ENCODE measurements at regions not wholly inside any gene's neighbourhood (a gene's known extent, or its start where the extent isn't known, plus 50 kb on each side); places are given as distances from the start of the nearest gene placed in this dataset.

DNA sequence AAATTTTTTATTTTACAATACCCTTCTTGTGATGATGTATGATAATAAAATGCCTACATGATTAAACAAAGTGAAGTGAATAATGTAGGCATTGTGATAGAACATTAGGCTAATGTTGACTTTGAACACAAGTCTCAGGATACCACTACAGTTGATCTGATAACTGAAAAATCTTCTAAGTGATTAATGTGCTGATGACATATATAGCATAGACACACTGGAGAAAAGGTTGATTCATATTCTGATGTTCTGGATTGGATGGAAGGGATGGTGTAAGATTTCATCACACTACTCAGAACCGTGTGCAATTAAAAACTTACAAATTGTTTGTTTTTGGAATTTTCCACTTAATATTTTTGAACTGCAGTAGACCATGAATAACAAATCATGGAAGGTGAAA is 738.5 kb downstream of the TECRL start:
- TF ChIP-seq, protein P1, sequence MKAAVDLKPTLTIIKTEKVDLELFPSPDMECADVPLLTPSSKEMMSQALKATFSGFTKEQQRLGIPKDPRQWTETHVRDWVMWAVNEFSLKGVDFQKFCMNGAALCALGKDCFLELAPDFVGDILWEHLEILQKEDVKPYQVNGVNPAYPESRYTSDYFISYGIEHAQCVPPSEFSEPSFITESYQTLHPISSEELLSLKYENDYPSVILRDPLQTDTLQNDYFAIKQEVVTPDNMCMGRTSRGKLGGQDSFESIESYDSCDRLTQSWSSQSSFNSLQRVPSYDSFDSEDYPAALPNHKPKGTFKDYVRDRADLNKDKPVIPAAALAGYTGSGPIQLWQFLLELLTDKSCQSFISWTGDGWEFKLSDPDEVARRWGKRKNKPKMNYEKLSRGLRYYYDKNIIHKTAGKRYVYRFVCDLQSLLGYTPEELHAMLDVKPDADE (IDR thresholded peaks at IDR 0.05) = no peak
- TF ChIP-seq POLR2AphosphoS5 (IDR thresholded peaks at IDR 0.05; ENCODE audit: low read depth) = no peak
- TF ChIP-seq, protein P2, sequence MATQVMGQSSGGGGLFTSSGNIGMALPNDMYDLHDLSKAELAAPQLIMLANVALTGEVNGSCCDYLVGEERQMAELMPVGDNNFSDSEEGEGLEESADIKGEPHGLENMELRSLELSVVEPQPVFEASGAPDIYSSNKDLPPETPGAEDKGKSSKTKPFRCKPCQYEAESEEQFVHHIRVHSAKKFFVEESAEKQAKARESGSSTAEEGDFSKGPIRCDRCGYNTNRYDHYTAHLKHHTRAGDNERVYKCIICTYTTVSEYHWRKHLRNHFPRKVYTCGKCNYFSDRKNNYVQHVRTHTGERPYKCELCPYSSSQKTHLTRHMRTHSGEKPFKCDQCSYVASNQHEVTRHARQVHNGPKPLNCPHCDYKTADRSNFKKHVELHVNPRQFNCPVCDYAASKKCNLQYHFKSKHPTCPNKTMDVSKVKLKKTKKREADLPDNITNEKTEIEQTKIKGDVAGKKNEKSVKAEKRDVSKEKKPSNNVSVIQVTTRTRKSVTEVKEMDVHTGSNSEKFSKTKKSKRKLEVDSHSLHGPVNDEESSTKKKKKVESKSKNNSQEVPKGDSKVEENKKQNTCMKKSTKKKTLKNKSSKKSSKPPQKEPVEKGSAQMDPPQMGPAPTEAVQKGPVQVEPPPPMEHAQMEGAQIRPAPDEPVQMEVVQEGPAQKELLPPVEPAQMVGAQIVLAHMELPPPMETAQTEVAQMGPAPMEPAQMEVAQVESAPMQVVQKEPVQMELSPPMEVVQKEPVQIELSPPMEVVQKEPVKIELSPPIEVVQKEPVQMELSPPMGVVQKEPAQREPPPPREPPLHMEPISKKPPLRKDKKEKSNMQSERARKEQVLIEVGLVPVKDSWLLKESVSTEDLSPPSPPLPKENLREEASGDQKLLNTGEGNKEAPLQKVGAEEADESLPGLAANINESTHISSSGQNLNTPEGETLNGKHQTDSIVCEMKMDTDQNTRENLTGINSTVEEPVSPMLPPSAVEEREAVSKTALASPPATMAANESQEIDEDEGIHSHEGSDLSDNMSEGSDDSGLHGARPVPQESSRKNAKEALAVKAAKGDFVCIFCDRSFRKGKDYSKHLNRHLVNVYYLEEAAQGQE (IDR thresholded peaks at IDR 0.05; ENCODE audit: unreplicated experiment) = no peak
- TF ChIP-seq, protein P3, sequence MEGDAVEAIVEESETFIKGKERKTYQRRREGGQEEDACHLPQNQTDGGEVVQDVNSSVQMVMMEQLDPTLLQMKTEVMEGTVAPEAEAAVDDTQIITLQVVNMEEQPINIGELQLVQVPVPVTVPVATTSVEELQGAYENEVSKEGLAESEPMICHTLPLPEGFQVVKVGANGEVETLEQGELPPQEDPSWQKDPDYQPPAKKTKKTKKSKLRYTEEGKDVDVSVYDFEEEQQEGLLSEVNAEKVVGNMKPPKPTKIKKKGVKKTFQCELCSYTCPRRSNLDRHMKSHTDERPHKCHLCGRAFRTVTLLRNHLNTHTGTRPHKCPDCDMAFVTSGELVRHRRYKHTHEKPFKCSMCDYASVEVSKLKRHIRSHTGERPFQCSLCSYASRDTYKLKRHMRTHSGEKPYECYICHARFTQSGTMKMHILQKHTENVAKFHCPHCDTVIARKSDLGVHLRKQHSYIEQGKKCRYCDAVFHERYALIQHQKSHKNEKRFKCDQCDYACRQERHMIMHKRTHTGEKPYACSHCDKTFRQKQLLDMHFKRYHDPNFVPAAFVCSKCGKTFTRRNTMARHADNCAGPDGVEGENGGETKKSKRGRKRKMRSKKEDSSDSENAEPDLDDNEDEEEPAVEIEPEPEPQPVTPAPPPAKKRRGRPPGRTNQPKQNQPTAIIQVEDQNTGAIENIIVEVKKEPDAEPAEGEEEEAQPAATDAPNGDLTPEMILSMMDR (conservative IDR thresholded peaks at IDR 0.05; ENCODE audit: low read depth in 2 of 2) = no peak
- TF ChIP-seq, protein P4, sequence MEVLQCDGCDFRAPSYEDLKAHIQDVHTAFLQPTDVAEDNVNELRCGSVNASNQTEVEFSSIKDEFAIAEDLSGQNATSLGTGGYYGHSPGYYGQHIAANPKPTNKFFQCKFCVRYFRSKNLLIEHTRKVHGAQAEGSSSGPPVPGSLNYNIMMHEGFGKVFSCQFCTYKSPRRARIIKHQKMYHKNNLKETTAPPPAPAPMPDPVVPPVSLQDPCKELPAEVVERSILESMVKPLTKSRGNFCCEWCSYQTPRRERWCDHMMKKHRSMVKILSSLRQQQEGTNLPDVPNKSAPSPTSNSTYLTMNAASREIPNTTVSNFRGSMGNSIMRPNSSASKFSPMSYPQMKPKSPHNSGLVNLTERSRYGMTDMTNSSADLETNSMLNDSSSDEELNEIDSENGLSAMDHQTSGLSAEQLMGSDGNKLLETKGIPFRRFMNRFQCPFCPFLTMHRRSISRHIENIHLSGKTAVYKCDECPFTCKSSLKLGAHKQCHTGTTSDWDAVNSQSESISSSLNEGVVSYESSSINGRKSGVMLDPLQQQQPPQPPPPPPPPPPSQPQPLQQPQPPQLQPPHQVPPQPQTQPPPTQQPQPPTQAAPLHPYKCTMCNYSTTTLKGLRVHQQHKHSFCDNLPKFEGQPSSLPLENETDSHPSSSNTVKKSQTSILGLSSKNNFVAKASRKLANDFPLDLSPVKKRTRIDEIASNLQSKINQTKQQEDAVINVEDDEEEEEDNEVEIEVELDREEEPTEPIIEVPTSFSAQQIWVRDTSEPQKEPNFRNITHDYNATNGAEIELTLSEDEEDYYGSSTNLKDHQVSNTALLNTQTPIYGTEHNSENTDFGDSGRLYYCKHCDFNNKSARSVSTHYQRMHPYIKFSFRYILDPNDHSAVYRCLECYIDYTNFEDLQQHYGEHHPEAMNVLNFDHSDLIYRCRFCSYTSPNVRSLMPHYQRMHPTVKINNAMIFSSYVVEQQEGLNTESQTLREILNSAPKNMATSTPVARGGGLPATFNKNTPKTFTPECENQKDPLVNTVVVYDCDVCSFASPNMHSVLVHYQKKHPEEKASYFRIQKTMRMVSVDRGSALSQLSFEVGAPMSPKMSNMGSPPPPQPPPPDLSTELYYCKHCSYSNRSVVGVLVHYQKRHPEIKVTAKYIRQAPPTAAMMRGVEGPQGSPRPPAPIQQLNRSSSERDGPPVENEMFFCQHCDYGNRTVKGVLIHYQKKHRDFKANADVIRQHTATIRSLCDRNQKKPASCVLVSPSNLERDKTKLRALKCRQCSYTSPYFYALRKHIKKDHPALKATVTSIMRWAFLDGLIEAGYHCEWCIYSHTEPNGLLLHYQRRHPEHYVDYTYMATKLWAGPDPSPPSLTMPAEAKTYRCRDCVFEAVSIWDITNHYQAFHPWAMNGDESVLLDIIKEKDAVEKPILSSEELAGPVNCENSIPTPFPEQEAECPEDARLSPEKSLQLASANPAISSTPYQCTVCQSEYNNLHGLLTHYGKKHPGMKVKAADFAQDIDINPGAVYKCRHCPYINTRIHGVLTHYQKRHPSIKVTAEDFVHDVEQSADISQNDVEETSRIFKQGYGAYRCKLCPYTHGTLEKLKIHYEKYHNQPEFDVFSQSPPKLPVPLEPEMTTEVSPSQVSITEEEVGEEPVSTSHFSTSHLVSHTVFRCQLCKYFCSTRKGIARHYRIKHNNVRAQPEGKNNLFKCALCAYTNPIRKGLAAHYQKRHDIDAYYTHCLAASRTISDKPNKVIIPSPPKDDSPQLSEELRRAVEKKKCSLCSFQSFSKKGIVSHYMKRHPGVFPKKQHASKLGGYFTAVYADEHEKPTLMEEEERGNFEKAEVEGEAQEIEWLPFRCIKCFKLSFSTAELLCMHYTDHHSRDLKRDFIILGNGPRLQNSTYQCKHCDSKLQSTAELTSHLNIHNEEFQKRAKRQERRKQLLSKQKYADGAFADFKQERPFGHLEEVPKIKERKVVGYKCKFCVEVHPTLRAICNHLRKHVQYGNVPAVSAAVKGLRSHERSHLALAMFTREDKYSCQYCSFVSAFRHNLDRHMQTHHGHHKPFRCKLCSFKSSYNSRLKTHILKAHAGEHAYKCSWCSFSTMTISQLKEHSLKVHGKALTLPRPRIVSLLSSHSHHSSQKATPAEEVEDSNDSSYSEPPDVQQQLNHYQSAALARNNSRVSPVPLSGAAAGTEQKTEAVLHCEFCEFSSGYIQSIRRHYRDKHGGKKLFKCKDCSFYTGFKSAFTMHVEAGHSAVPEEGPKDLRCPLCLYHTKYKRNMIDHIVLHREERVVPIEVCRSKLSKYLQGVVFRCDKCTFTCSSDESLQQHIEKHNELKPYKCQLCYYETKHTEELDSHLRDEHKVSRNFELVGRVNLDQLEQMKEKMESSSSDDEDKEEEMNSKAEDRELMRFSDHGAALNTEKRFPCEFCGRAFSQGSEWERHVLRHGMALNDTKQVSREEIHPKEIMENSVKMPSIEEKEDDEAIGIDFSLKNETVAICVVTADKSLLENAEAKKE (CRISPR knock-in tag; IDR thresholded peaks at IDR 0.05) = no peak
- TF ChIP-seq EZH2phosphoT487 (IDR thresholded peaks at IDR 0.05; ENCODE audit: unreplicated experiment) = no peak
- no peak for TF ChIP-seq ZNF114 (CRISPR knock-in tag; IDR thresholded peaks at IDR 0.05)
- TF ChIP-seq CREB1 (CRISPR knock-in tag; IDR thresholded peaks at IDR 0.05; ENCODE audit: low read depth) = no peak
- TF ChIP-seq EZH2 (IDR thresholded peaks at IDR 0.05; ENCODE audit: low read depth, unreplicated experiment) = no peak
- no peak for TF ChIP-seq JUNB (IDR thresholded peaks at IDR 0.05; ENCODE audit: unreplicated experiment)
- TF ChIP-seq STAT1 (IDR thresholded peaks at IDR 0.05; ENCODE audit: unreplicated experiment) = no peak
